HG03103 (cell line): ENCODE measurements at regions not wholly inside any gene's neighbourhood (a gene's known extent, or its start where the extent isn't known, plus 50 kb on each side); places are given as distances from the start of the nearest gene placed in this dataset.

Experiments used
- ATAC-seq: cut with Tn5 transposase; IDR thresholded peaks from one replicate; pipeline ENCODE4 v1.9.1; 2021; ENCODE audit warnings: low read depth; ENCODE audit not compliant: unreplicated experiment

- no peak for ATAC-seq
Measured at GRCh38 chr6:8589941-8590729, 154.8 kb upstream of the SLC35B3 start.

GRCh38 chr6:8588176-8588575, 152.8 kb upstream of the SLC35B3 start:
- ATAC-seq = no peak

DNA sequence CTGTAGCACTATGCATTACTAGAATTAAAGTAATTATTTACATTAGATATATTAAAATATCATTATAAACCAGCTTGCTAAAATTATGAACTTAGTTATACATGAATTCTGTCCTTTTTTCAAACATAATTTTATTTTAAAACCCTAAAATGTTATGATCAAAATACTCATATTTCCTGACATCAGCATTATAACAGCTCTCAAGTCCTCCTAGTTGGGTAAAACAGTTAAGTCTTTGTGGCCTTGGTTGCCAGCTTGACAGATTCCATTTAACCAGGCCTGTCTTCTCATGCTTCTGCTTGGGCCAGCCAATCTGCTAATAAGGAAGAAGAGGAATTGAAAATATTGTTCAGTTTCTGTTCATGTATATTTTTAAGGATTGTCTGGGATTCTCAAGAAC, 147.9 kb upstream of the SLC35B3 start:
- ATAC-seq = no peak

- no peak for ATAC-seq
Measured at GRCh38 chr6:8579372-8579771, 144.0 kb upstream of the SLC35B3 start.

- no peak for ATAC-seq
Measured at GRCh38 chr6:8578006-8578405, 142.7 kb upstream of the SLC35B3 start.

- no peak for ATAC-seq
Measured at GRCh38 chr6:8574749-8575468, 139.6 kb upstream of the SLC35B3 start.

- ATAC-seq = no peak
Measured at GRCh38 chr6:8574311-8574710, 139.0 kb upstream of the SLC35B3 start.

GRCh38 chr6:8570256-8570920, 135.0 kb upstream of the SLC35B3 start:
- ATAC-seq = no peak

- ATAC-seq = no peak
Measured at GRCh38 chr6:8562125-8562524, 126.8 kb upstream of the SLC35B3 start.

GRCh38 chr6:8558953-8559352, 123.6 kb upstream of the SLC35B3 start:
- no peak for ATAC-seq

DNA sequence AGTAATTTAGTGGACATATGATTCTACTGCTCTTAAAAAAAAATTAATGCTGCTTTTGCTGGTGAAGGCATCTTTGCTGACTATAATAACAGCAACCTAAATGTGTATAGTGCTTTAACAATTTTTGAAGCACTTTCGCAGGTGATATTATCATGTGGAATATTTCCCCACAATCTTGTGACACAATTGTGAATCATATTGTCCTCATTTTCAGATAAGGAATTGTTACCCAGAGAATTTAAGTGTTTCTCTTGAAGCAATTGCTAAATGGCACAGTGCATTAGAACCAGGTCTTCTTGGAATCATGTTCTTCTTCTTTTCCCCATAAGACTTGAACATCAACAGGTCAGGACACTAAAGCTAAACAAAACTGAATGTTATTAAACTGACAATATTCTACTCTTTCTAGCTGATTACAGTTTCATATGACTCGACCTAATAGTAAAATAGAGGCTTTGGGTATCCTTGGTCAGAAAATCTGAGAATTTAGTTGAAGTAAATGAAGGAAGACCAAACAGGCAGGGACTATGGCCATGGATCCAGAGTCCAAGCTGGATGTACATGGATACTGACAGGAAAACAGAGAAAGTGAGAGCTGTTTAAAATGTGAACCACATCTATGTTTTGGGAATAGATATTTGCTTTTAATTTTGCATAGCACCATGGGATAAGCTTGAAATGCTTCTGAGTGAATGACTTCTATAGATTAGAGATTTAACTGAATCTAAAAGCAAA, 121.8 kb upstream of the SLC35B3 start:
- ATAC-seq = no peak

DNA sequence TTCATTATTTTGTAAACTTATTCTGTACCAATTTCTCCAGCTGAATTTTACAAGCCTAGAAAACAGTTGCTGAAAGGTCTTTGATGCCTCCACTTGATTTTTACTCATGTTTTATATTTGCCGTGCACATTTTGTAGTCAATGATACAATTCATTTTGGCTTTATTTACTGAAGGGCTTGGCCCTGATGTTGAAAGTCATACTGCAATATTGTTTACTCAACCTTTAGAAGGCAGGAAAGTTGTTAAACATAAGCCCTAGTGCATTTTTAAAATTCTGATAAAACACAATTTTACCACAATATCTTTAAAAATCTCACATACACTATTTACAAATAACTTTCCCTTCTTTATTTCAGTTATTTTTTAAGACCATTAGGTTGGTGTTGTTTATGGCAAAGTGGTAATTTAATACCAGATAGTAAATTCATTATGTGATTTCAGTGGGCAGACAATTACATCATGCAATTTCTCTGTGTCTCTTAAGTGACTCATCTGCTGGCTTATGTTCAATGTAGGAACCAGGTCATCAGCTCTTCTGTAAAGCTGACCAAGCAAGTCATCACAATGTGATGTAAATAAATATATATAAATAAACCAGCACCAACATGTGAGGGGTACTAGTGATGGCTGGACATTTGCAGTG, 121.1 kb upstream of the SLC35B3 start:
- ATAC-seq = no peak

DNA sequence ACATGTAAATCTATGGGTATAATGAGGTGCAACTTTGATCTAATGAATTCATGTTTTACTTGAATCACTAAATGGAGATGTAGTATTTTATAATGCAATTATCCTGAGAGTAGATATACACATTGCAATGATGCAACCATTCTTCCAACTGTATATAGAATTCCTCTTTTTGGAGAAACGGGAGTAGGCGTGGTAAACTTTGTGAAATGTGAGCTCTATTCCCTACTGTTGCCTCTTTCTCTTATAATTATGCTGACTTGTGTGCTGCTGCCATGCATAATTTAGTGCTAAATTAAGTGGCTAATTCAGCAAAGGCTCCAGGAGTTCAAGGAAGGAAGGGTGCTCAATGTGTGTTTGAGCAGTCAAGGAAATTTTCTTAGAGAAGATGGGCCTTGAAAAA, 116.6 kb upstream of the SLC35B3 start:
- no peak for ATAC-seq

DNA sequence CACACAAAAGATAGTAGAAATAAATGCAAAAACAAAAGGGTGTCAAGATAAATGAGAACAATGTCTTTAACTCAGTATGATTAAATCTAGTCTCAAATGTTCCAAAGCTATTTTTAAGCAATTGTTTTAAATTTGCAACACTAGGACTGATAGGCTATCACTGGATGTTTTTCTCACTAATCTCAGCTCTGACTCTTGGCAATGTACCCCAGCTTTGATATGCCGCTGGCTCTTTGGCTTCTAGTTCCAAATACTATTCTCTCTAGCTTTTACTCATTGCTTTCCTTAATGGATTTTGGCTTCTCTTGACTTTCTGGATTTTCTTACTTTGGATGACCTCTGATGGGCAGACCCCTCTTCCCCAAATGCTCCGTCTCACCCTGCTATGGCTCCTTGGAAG, 116.0 kb upstream of the SLC35B3 start:
- ATAC-seq = no peak

GRCh38 chr6:8549074-8549790, 113.9 kb upstream of the SLC35B3 start:
- no peak for ATAC-seq

DNA sequence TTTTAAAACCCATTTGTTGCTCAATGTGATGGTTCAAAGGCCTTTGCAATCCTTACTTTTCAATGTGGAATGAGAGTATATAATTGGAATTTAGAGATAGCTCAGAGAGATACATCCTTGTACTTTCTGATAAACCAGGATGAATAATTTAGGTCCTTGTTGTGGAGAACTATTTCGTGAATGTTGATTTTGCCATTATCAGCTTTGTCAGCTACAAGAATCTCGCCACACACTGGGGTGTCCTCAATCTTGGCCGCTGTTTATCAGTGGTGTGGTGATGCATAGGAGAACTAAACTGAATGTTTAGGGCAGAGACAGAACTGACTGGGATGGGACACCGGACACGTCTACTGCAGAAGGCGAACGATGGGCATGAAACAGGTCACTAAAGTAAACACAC, 111.2 kb upstream of the SLC35B3 start:
- ATAC-seq = no peak

- no peak for ATAC-seq
Measured at GRCh38 chr6:8545336-8545735, 110.0 kb upstream of the SLC35B3 start.

GRCh38 chr6:8543714-8544113, 108.4 kb upstream of the SLC35B3 start:
- ATAC-seq = no peak

DNA sequence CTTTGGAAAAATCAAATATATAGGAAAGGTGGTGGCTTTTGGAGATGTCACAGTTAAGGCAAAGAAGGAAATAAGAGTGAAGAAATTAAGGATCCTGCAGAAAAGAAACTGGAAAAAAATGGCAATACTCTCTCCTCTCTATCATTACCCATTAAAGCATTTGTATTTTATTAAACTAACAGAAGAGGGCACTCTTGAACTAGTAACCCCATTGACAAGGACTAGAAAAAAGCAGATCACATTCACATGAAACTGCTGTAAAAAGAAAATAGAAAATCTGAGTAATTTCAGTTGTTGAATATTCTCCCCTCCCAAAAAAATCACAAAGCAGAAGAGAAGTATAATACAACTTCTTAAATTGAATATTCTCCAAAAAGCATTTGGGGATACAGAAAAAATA, 104.1 kb upstream of the SLC35B3 start:
- ATAC-seq = no peak

GRCh38 chr6:8536122-8536521, 100.8 kb upstream of the SLC35B3 start:
- ATAC-seq = no peak
